Omental fat pad (tissue), 3 donors: ENCODE measurements at regions not wholly inside any gene's neighbourhood (a gene's known extent, or its start where the extent isn't known, plus 50 kb on each side); places are given as distances from the start of the nearest gene placed in this dataset.

Source experiments
- ATAC-seq: fragments of 150-250 bp; one replicate; pipeline ENCODE4 v1.9.1; 2016; ENCODE audit warnings: mild to moderate bottlenecking, moderate library complexity; ENCODE audit not compliant: low FRiP score
- DNase-seq: peaks from one replicate; pipeline ENCODE4 v3.0.0-alpha.2; 2019; ENCODE audit warnings: low spot score
- CTCF ChIP-seq, 3 donors: fragments of 450-650 bp; IDR thresholded peaks; one replicate each; pipeline ENCODE4 v1.5.1; 2016 to 2017; ENCODE audit warnings: antibody characterized with exemption in 3 of 3, mild to moderate bottlenecking in 3 of 3, moderate library complexity in 2 of 3

- DNase-seq = no peak
- TF ChIP-seq CTCF (IDR thresholded peaks at IDR 0.05) = no peak
- ATAC-seq = no peak
Measured at GRCh38 chr4:100605144-100605543, 87.3 kb upstream of the EMCN start.

GRCh38 chr4:100593935-100594334 lies 76.1 kb upstream of the EMCN start:
- DNase-seq (no peak), ATAC-seq (no peak)
- TF ChIP-seq CTCF (IDR thresholded peaks at IDR 0.05) = no peak

- no peak for TF ChIP-seq CTCF (IDR thresholded peaks at IDR 0.05)
- ATAC-seq (no peak), DNase-seq (no peak)
Measured at GRCh38 chr4:100591161-100591876, 73.5 kb upstream of the EMCN start.

- TF ChIP-seq CTCF (IDR thresholded peaks at IDR 0.05) = no peak
- no peak for ATAC-seq
- DNase-seq = no peak
Measured at GRCh38 chr4:100590325-100590724, 72.5 kb upstream of the EMCN start.

GRCh38 chr4:100588076-100588475 lies 70.3 kb upstream of the EMCN start:
- no peak for DNase-seq
- no peak for TF ChIP-seq CTCF (IDR thresholded peaks at IDR 0.05)
- no peak for ATAC-seq

GRCh38 chr4:100582146-100582545 lies 64.3 kb upstream of the EMCN start:
- no peak for ATAC-seq

More at GRCh38 chr4:100582146-100582545, 64.3 kb upstream of the EMCN start:
- no peak for TF ChIP-seq CTCF (IDR thresholded peaks at IDR 0.05)
- DNase-seq = no peak
